Erythroblast (primary cell): ENCODE measurements at regions not wholly inside any gene's neighbourhood (a gene's known extent, or its start where the extent isn't known, plus 50 kb on each side); places are given as distances from the start of the nearest gene placed in this dataset.

Experiments used
- GATA1 ChIP-seq: IDR thresholded peaks from 2 replicates; pipeline ENCODE4 v1.6.1; 2011; ENCODE audit warnings: low read depth, mild to moderate bottlenecking, control low read depth, low read length, moderate library complexity
- POLR2A ChIP-seq: IDR thresholded peaks from 2 replicates; pipeline ENCODE4 v1.6.1; 2011; ENCODE audit warnings: mild to moderate bottlenecking, low read length

GRCh38 chr3:87900061-87900460, 158.7 kb downstream of the CGGBP1 start:
- TF ChIP-seq POLR2A (no peak), GATA1 (no peak)
